MCF 10A (cell line): ENCODE measurements at regions not wholly inside any gene's neighbourhood (a gene's known extent, or its start where the extent isn't known, plus 50 kb on each side); places are given as distances from the start of the nearest gene placed in this dataset.

Experiments
- BruUV-seq: library from RNA; stranded (reverse); fragments of 400-500 nt; replicated peaks from 2 replicates; lab custom pipeline; 2021; lab: Mats Ljungman, UMichigan
- CTCF ChIA-PET: fragments of 300-600 bp; sonication (Branson Sonifier 250); formaldehyde crosslinking; extraction: SDS; loops from one replicate; lab custom pipeline; 2021; ENCODE audit warnings: antibody characterized with exemption, inconsistent platforms; lab: Yijun Ruan, JAX
- POLR2A ChIA-PET: fragments of 300-600, 350-650 bp; sonication (Branson Sonifier 250); formaldehyde crosslinking; extraction: SDS; loops from one replicate; lab custom pipeline; 2020; ENCODE audit warnings: antibody characterized with exemption, inconsistent platforms; lab: Yijun Ruan, JAX
- DNase-seq: peaks from one replicate; pipeline ENCODE4 v3.0.0-alpha.2; 2018; ENCODE audit not compliant: unreplicated experiment
- H3K27ac Mint-ChIP-seq: one replicate; pipeline ENCODE4 v1.8.0; 2022; ENCODE audit warnings: mild to moderate bottlenecking, low read depth, mixed read lengths; ENCODE audit not compliant: unreplicated experiment
- H3K27me3 Mint-ChIP-seq: one replicate; pipeline ENCODE4 v1.8.0; 2022; ENCODE audit warnings: mixed read lengths; ENCODE audit not compliant: insufficient read depth, unreplicated experiment
- H3K36me3 Mint-ChIP-seq: one replicate; pipeline ENCODE4 v1.8.0; 2022; ENCODE audit warnings: mild to moderate bottlenecking, moderate library complexity, mixed read lengths; ENCODE audit not compliant: insufficient read depth, unreplicated experiment
- H3K4me1 Mint-ChIP-seq: one replicate; pipeline ENCODE4 v1.8.0; 2022; ENCODE audit warnings: mixed read lengths; ENCODE audit not compliant: insufficient read depth, unreplicated experiment
- H3K4me3 Mint-ChIP-seq: one replicate; pipeline ENCODE4 v1.8.0; 2022; ENCODE audit warnings: mild to moderate bottlenecking, moderate library complexity, mixed read lengths; ENCODE audit not compliant: unreplicated experiment
- H3K9me3 Mint-ChIP-seq: one replicate; pipeline ENCODE4 v1.8.0; 2022; ENCODE audit warnings: mixed read lengths; ENCODE audit not compliant: unreplicated experiment
- CTCF ChIP-seq: fragments of 200-600 bp; IDR thresholded peaks from one replicate; pipeline ENCODE4 v1.8.0; 2022; ENCODE audit warnings: antibody characterized with exemption, mild to moderate bottlenecking; ENCODE audit not compliant: unreplicated experiment
- intact Hi-C: fragments of 100-400 bp; cut with micrococcal nuclease; formaldehyde crosslinking; loops from 2 replicates; pipeline ENCODE4 v1.14.1; 2022

DNA sequence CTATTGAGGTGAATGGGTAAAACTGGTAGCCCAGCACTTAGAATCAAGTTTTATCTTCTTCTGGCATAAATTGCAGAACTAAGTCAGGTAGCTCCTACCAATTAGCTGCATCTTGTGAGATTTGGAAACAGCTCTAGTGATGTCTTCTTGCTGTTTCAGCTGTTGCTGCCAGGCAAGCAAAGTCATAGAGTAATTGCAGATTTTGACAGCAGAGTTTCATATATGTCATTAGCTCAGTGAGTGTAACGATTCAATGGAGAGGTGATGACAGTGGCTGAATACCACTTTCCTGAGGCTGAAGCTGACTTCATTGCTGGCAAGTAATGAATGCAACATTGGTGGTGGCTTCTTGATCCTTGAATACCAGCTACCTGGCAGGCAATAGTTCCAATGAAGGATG lies 1109.7 kb upstream of the CDH18 start:
- POLR2A ChIA-PET, result no interaction called here
- BruUV-seq, result no TSS peak
- no peak overlapping the region for H3K27ac Mint-ChIP-seq
- CTCF ChIA-PET, result no interaction called here
- no peak overlapping the region for H3K4me3 Mint-ChIP-seq
- no peaks in the 10 kb centered on the region for H3K36me3 Mint-ChIP-seq
- DNase-seq, result no peak
- no peaks in the 10 kb centered on the region for H3K9me3 Mint-ChIP-seq
- H3K27me3 Mint-ChIP-seq, result no peaks in the 10 kb centered on the region
- no peak for TF ChIP-seq CTCF
- no peaks in the 10 kb centered on the region for H3K4me1 Mint-ChIP-seq
- intact Hi-C loops, result no loop called here

DNA sequence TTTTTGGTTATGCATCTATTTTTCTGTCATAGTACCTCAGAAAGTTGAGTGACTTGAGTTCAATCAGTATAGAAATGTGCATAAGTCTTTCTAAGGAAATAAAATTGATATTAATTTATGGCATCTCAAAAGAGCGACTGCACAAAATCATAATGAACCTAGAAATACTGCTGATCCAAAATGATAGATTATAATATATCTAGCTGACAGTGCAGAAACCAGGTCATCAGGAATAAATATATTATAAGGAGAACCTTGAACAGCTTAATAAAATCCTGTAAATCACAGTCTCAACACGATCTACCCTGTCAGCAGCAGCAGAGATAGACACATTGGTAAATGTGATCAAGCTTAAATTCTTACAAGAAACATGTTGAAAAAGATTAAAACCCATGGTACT lies 1106.6 kb upstream of the CDH18 start:
- Mint-ChIP-seq H3K4me1 (no peaks in the 10 kb centered on the region), H3K4me3 (no peak overlapping the region), H3K9me3 (no peaks in the 10 kb centered on the region), H3K36me3 (no peaks in the 10 kb centered on the region), H3K27me3 (no peaks in the 10 kb centered on the region), H3K27ac (no peak overlapping the region)
- ChIA-PET CTCF (no interaction called here), POLR2A (no interaction called here)
- intact Hi-C loops, result no loop called here
- BruUV-seq, result no TSS peak
- TF ChIP-seq CTCF, result no peak
- no peak for DNase-seq

DNA sequence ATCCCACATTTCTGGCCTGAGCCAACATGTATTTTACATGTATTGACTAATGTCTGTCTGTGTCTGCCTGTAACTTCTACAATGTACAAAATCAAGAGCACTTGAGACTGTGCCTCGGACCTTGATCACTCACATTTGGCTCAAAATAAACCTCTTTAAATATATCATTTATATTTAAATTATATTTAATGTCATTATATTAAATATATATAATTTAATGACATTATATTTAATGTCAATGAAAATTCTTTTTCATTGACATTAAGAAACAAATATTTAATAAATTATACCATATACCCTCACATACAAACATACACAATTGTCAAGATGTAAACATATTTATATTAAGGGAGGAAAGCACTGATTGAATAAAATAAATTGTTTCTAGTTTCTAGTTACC lies 1099.8 kb upstream of the CDH18 start:
- BruUV-seq, result no TSS peak
- Mint-ChIP-seq H3K27me3 (no peaks in the 10 kb centered on the region), H3K36me3 (no peaks in the 10 kb centered on the region), H3K4me3 (no peak overlapping the region), H3K4me1 (no peaks in the 10 kb centered on the region), H3K9me3 (peaks cover 8% of the 10 kb centered on the region), H3K27ac (no peak overlapping the region)
- TF ChIP-seq CTCF, result no peak
- POLR2A ChIA-PET, result no interaction called here
- intact Hi-C loops, result no loop called here
- DNase-seq, result no peak
- CTCF ChIA-PET, result no interaction called here

DNA sequence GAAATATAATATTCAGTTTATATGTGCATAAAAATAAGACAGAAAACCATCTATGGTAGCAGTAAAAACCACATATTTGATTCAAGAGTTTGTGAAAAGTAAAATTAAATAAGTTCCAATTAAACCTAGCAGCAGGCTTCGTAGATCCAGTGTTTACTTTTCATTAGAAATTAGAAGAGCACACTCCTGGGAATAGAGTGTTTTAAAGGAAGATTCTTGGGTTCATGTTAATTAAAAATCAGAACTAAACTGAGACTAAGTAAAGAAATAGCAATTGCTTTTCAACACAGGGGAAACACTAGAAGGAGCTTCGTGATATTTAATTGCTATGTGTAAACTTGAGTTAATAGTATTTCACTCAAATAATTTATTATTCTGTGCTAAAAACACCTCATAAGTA lies 1097.8 kb upstream of the CDH18 start:
- CTCF ChIA-PET, result no interaction called here
- Mint-ChIP-seq H3K4me3 (no peak overlapping the region), H3K27ac (no peak overlapping the region), H3K36me3 (no peaks in the 10 kb centered on the region), H3K4me1 (no peaks in the 10 kb centered on the region), H3K27me3 (no peaks in the 10 kb centered on the region), H3K9me3 (peaks cover 8% of the 10 kb centered on the region)
- no peak for DNase-seq
- intact Hi-C loops, result no loop called here
- TF ChIP-seq CTCF, result no peak
- POLR2A ChIA-PET, result no interaction called here
- no TSS peak for BruUV-seq
